Gastrocnemius medialis (tissue), 4 donors: ENCODE measurements at regions not wholly inside any gene's neighbourhood (a gene's known extent, or its start where the extent isn't known, plus 50 kb on each side); places are given as distances from the start of the nearest gene placed in this dataset.

Source experiments
- POLR2A ChIP-seq, 2 donors: fragments of 450-650 bp; IDR thresholded peaks; one replicate each; pipeline ENCODE4 v1.6.1; 2017; ENCODE audit warnings: antibody characterized with exemption in 2 of 2, mild to moderate bottlenecking in 2 of 2, moderate library complexity in 2 of 2
- TF ChIP-seq, protein P1 (sequence below), 5 experiments: fragments of 450-650 bp in 3 of 5; fragments of 200-600 bp in 2 of 5; sonication (generic) in 2 of 5; IDR thresholded peaks in 4 of 5; conservative IDR thresholded peaks in 1 of 5; 1 replicate in 4 of 5; 2 replicates in 1 of 5; pipeline ENCODE4 v1.5.1; 2016 to 2019; ENCODE audit warnings: antibody characterized with exemption in 5 of 5, mild to moderate bottlenecking in 3 of 5, moderate library complexity in 3 of 5

DNA sequence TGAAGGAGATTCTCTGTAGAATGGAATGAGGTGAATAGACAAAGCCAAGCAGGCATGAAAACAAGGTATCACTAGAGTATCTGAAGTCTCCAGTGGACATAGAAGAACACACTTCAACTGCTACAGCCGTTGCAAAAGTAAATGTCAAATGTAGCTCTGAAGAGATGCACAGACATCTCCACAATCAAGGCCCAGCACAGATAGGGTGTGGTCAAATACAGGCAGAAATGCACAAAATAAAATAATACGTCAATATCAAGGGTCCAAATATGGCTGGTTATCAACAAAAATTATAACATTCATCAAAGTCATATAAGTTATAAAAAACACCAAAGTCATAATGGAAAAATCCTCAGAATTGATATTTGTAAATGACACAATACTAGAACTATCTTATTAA, 1107.3 kb downstream of the TMEM121 start:
- TF ChIP-seq, protein P1, sequence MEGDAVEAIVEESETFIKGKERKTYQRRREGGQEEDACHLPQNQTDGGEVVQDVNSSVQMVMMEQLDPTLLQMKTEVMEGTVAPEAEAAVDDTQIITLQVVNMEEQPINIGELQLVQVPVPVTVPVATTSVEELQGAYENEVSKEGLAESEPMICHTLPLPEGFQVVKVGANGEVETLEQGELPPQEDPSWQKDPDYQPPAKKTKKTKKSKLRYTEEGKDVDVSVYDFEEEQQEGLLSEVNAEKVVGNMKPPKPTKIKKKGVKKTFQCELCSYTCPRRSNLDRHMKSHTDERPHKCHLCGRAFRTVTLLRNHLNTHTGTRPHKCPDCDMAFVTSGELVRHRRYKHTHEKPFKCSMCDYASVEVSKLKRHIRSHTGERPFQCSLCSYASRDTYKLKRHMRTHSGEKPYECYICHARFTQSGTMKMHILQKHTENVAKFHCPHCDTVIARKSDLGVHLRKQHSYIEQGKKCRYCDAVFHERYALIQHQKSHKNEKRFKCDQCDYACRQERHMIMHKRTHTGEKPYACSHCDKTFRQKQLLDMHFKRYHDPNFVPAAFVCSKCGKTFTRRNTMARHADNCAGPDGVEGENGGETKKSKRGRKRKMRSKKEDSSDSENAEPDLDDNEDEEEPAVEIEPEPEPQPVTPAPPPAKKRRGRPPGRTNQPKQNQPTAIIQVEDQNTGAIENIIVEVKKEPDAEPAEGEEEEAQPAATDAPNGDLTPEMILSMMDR (IDR thresholded peaks at IDR 0.05 in 4 of 5, conservative IDR thresholded peaks at IDR 0.05 in 1 of 5), result no peak
- no peak for TF ChIP-seq POLR2A (IDR thresholded peaks at IDR 0.05)
